ENCODE measurements at regions not wholly inside any gene's neighbourhood (a gene's known extent, or its start where the extent isn't known, plus 50 kb on each side); places are given as distances from the start of the nearest gene placed in this dataset.

DNA sequence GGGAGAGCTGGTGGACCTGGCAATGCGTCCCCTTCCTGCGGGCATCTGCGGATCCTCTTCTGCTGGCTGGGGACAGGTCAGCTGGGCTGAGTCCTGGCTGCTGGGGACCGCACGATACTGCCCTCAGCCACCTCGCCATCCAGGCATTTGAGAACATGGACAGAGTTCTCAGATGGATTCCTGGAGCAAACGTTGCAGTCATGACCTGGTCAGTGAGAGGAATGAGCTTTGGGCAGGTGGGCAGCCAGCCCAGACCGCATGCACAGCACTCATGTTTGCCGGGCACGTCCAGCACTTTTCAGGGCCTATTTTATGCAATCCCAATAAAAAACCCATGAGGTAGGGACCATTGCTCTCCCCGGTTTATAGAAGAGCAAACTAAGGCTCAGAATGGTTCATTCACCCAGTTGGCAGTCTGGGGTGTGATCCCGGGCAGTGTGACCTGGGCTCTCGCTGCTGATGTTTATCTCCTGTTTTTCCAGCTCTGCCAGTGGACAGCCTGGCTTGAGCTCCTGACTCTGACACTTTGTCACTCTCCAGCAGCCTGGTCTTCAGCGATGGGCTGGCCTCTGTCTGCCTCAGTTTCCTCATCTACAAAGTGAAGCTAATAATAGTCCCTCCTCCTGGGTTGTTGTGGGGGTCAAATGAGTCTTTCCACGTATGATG is 294.7 kb downstream of the IRF8 start:
- Histone ChIP-seq H2AFZ (replicated peaks) (no peak overlapping the region), H3K36me3 (no peaks in the 10 kb centered on the region), H3K4me2 (no peak overlapping the region), H3K9ac (no peak overlapping the region), H3K9me3 (ENCODE audit: low read depth) (no peaks in the 10 kb centered on the region), H3K79me2 (ENCODE audit: low read depth) (no peaks in the 10 kb centered on the region), H3K27me3 (peaks cover 6% of the 10 kb centered on the region), H3F3A (ENCODE audit: low read depth) (no peaks in the 10 kb centered on the region), H3K4me3 (no peak overlapping the region), H3K27ac (no peak overlapping the region), H3K4me1 (peaks cover 12% of the 10 kb centered on the region), H4K20me1 (ENCODE audit: low read depth) (no peaks in the 10 kb centered on the region)
- Mint-ChIP-seq H3K4me1 (peaks cover 22% of the 10 kb centered on the region), H3K27me3 (ENCODE audit: insufficient read depth, low read depth) (peaks cover 13% of the 10 kb centered on the region), H3K9me3 (no peaks in the 10 kb centered on the region), H3K36me3 (no peaks in the 10 kb centered on the region), H3K27ac (no peak overlapping the region), H3K4me3 (no peak overlapping the region)
- no peak for DNase-seq (ENCODE audit: low spot score)
- no peak for TF ChIP-seq CTCF (IDR thresholded peaks at IDR 0.05)

DNA sequence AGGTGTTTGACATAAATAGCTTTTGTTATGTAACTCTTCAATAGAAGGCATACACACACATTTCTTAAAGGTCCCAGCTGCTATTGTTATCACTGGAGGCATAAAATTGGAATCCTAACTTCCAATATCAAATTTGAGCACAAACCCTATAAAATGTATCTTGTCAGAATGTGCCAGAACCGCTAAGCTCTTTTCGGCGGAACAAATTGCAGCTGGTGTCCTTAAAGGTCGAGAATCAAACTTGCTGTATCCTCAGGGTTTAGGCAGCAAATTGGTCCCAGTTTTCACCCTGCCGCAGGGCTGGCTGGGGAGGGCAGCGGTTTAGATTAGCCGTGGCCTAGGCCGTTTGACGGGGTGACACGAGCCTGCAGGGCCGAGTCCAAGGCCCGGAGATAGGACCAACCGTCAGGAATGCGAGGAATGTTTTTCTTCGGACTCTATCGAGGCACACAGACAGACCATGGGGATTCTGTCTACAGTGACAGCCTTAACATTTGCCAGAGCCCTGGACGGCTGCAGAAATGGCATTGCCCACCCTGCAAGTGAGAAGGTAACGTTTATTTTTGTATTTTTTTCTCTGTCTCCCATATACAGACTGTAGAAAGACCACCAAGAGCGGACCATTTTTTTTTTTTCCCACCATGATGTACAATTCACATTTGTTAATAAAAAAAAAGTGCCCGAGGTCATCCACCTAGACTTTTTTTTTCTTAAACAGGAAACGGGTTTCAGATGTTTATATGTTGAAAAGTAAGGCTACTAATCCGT is 297.1 kb downstream of the IRF8 start:
- Histone ChIP-seq H4K20me1 (ENCODE audit: low read depth) (no peaks in the 10 kb centered on the region), H3K79me2 (ENCODE audit: low read depth) (no peaks in the 10 kb centered on the region), H3K4me1 (peaks cover 21% of the 10 kb centered on the region), H3K4me2 (no peak overlapping the region), H3K27me3 (peaks cover 6% of the 10 kb centered on the region), H3K27ac (no peak overlapping the region), H3K36me3 (no peaks in the 10 kb centered on the region), H3K4me3 (no peak overlapping the region), H3K9ac (no peak overlapping the region), H3K9me3 (ENCODE audit: low read depth) (no peaks in the 10 kb centered on the region), H3F3A (ENCODE audit: low read depth) (no peaks in the 10 kb centered on the region), H2AFZ (replicated peaks) (no peak overlapping the region)
- Mint-ChIP-seq H3K27me3 (ENCODE audit: insufficient read depth, low read depth) (peaks cover 18% of the 10 kb centered on the region), H3K9me3 (no peaks in the 10 kb centered on the region), H3K36me3 (no peaks in the 10 kb centered on the region), H3K4me1 (peaks cover 37% of the 10 kb centered on the region), H3K4me3 (no peak overlapping the region), H3K27ac (no peak overlapping the region)
- DNase-seq (ENCODE audit: low spot score) = peak; percentile 73
- TF ChIP-seq EZH2 (IDR thresholded peaks at IDR 0.05) (no peak), CTCF (IDR thresholded peaks at IDR 0.05) (no peak), EZH2phosphoT487 (IDR thresholded peaks at IDR 0.05) (no peak)

DNA sequence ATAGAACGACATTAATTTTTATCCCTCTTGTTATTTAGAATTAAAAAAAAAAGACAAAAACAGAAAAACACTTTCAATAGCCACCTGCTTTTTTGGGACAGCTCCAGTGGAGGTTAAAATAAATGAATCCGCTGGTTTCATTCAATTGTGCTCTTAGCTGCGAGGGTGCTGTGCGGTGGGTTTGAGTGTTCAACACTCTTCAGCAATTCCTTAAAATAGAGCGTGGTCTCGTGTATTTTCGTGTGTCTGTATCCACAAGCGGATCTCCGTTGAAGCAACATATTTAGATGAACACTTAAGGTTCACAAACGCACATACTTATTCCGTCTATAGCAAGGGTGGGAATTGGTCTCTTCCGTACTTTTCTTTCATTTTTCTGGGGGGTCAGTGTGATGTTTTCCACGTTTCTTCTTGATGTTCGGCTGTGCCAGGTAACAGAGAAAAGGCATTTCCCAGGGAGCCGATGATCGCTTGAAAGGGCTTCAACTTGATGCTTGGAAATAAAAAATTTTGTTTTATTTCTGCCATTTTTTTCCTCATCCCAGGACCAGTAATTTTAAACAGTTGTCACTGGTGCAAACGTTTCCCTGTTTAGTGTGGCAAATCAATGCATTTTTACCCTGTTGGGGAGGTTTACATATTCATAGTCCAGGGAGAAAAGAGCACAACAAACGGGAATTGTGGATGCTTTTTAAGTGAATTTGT is 297.9 kb downstream of the IRF8 start:
- TF ChIP-seq EZH2phosphoT487 (IDR thresholded peaks at IDR 0.05) (no peak), EZH2 (IDR thresholded peaks at IDR 0.05) (no peak), CTCF (IDR thresholded peaks at IDR 0.05) (no peak)
- Mint-ChIP-seq H3K4me3 (no peak overlapping the region), H3K9me3 (no peaks in the 10 kb centered on the region), H3K4me1 (peaks cover 41% of the 10 kb centered on the region), H3K27ac (no peak overlapping the region), H3K27me3 (ENCODE audit: insufficient read depth, low read depth) (peaks cover 11% of the 10 kb centered on the region), H3K36me3 (no peaks in the 10 kb centered on the region)
- H3K4me3 ChIP-seq = no peak overlapping the region
- no peak for DNase-seq (ENCODE audit: low spot score)
- no peak overlapping the region for H3K4me2 ChIP-seq
- no peaks in the 10 kb centered on the region for H3K36me3 ChIP-seq
- peaks cover 25% of the 10 kb centered on the region for H3K4me1 ChIP-seq
- H3F3A ChIP-seq (ENCODE audit: low read depth) = no peaks in the 10 kb centered on the region
- no peak overlapping the region for H2AFZ ChIP-seq (replicated peaks)
- peaks cover 6% of the 10 kb centered on the region for H3K27me3 ChIP-seq
- H3K9me3 ChIP-seq (ENCODE audit: low read depth) = no peaks in the 10 kb centered on the region
- H3K79me2 ChIP-seq (ENCODE audit: low read depth) = no peaks in the 10 kb centered on the region
- H3K27ac ChIP-seq = no peak overlapping the region
- H4K20me1 ChIP-seq (ENCODE audit: low read depth) = no peaks in the 10 kb centered on the region
- no peak overlapping the region for H3K9ac ChIP-seq

Data from neural progenitor cell (in vitro differentiated cells).